T-helper 2 cell treated with Interferon-gamma antibody and Interleukin-4, amounts not matched to agents 100 ng/mL and 5 ng/mL, for 36 hours (primary cell): ENCODE measurements at regions not wholly inside any gene's neighbourhood (a gene's known extent, or its start where the extent isn't known, plus 50 kb on each side); places are given as distances from the start of the nearest gene placed in this dataset.

Experiments
- intact Hi-C: fragments of 100-400 bp; cut with micrococcal nuclease; formaldehyde crosslinking; loops from one replicate; pipeline ENCODE4 v1.15.1; 2023

DNA sequence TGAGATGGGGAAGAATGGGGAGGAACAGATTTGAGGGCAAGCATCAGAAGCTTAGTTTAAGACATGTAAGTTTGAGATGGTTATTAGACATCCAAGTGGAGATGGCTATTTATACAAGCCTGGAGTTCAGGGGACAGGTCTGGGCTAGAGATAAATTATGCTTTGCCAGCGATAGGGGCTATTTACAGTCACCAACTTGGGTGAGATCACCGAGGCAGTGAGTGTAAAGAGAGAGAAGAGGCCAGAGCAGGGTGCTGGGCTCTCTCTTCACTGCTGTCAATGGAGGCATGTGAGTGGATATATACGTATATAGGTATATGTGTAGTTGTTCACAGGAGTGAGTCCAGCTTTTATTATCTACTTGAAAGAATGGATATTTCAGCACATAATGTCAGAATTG, 81.0 kb downstream of the QPCT start:
- intact Hi-C loops: no loop called here

DNA sequence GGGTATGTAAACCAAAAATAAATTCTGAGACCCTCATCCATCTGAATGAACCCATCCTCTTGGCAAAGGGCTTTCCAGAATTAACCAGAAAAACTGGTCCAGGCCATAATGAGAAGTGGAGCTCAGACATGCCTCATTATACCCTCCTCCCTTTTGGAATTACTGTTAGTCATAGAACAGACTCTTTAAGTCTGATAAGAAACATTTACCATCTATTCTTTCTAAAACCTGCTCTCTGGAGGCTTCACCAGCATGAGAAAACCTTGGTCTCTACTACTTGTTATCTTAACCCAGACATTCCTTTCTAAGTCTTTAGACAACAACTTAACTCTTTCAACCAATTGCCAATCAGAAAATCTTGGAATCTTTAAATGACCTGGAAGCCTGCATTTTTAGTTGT, 82.8 kb downstream of the QPCT start:
- intact Hi-C loops: no loop called here

DNA sequence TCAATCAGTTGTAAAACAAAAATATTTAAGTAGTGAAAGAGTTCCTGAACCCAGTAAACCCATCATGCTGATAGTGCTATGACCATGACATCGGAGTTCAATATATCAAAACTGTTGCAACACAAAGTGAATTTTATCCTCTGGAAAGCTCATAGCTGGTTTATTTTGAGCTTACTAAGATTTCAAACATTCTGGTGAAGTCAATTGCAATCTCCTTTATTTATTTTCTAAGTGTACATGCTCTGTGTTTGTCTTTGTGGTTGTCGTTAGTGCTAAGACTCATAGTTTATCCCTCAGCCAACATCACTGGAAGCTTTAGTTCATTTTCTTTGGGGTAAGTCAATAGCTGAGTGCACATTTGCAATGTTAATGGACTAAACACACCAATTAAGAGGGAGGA, 91.9 kb downstream of the QPCT start:
- intact Hi-C loops: no loop called here

DNA sequence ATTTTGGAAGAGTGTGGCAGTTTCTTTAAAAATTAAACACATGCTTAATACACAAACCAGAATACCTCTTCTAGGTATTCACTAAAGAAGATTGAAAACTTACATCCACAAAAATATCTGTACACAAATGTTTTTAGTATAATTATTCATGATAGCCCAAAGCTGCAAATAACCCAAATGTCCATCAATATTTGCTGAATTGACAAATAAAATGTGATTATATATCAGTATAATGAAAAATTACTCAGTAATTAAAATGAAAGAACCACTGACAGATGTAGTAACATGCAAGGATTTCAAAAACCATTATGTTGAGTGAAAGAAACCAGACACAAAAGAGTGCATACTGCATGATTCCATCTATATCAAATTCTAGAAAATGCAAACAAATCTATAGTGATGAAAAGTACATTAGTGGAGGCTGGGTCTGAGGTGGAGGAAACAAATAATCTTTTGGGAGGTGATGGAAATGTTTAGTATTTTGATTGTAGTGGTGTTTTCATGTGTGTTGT, 94.8 kb downstream of the QPCT start:
- intact Hi-C loops: no loop called here

DNA sequence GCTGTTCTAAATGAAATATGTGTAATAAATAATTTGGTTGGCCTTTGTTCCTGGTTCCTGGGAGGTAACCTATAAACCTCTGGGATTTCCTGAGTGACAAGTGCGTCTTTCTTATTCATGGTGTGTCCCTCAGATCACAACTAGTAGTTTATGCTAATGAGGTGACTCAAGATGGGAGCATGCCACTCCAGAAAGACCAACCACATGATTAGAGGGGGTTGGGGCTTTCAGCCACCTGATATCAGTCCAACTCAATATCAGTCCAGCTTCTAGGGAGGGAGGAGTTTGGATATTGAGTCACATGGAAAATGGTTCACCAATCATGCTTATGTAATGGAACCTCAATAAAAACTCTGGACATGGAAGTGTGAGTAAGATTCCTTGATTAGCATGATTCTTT, 96.6 kb downstream of the QPCT start:
- intact Hi-C loops: no loop called here

DNA sequence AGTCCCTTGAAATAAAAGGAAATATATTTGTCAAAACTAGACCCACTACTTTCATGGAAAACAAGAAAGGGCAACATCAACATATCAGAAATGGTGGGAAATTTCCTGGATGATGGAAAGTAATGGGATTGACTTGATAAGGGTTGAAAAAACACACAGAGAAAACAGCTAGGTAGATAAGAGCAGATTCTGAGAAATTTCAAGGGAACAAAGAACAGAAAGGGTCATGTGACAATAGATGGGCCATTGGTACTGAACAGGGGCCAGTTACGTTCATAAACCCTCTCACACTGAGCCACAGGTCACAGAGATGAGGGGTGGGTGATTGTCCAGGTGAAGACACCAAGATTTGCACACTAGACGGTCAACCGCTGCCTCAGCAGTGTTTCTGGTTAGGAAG, 98.7 kb downstream of the QPCT start:
- intact Hi-C loops: no loop called here

DNA sequence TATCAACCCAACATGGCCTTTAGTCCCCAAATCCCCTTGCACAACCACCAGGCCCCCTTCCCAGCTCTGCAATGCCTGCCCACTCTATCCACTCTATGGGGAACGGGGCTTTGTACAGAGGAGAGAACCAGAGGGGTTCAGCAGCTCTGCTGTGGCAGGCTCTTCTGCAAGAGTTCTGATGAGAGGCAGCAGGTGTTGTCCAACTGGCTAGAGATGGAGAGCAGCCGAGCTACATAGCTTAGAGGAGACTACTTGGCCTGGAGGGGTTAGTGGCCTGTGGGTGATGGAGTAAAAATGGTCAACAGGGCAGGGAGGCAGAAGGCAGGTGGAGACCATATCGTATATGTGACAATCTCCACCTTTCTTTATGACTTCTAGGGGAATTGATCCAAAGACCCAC, 103.0 kb downstream of the QPCT start:
- intact Hi-C loops: no loop called here

DNA sequence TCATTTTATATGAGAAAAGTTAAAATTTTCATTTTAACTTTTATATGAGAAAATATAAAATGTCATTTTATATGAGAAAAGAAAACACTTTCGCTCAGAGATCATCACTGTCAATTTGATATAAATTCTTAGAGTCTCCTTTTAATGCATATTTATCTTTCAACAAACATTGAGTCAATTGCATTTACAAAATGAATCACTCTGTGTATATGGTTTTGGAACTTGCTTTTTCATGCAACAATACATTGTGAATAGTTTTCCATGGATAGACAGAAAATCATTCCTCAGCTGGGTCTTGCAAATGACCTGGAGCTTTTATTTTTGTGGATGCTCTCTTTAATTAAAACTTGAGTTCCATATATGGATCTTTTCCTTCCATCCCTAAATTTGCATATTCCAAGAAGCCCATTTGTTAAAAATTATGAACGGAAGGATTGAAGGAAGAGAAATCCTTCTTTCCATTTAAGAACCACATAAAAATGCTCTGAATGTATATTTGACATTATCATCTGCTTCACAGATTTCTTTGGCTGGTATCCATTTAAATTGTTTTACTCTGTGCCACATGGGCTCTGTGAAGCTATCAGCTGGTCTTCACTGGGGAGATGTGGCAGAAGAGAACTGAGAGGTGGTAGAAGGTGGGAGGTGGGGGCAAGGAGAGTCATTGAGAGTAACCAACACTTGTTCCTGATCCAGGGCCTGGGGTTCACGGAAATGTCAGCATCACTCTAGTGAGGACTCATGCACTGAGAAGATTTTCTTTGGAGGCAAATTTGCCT, 104.1 kb downstream of the QPCT start:
- intact Hi-C loops: no loop called here

DNA sequence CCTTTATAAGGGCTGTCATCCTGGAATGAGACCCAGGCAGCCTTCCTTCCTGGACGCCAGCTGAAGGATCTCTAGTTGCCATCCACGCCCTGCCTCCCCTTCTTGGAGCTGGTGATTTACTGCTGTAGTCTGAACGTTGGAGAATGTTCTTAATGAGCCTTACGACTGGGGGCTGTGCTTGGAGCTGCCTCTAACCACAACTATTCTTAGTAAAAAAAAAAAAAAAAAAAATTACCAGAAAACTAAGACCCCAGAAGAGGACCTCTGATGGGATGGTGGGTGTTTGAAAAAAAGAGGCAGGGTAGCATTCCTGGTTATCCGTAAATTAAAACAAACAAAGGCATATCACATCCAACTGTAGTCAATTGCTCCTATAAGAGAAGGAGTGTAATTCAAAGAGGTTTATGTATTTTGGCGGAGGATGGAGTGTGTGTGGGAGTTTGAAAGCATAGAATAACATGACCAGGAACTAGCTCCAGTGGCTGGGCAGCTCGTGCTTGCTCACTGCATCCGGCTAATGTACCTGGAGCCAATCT, 105.4 kb downstream of the QPCT start:
- intact Hi-C loops: no loop called here

DNA sequence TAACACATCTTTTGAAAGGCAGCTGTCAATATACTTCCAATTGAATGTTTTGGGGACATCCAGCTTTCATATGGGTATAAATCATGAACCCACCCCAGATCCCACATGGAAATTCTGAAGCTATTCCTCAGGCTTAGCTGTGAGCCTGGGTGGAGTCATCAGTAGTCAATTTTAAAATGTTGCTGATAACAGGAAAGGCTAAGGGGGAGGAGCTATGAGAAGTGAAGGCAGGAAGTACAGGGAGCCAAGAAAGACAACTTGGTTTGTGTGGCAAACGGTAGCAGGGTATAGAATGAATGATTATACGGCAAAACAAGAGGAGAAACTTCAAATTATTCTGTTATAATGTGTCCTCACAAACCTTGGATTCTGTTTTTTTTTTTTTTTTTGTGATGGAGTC, 108.6 kb downstream of the QPCT start:
- intact Hi-C loops: no loop called here

DNA sequence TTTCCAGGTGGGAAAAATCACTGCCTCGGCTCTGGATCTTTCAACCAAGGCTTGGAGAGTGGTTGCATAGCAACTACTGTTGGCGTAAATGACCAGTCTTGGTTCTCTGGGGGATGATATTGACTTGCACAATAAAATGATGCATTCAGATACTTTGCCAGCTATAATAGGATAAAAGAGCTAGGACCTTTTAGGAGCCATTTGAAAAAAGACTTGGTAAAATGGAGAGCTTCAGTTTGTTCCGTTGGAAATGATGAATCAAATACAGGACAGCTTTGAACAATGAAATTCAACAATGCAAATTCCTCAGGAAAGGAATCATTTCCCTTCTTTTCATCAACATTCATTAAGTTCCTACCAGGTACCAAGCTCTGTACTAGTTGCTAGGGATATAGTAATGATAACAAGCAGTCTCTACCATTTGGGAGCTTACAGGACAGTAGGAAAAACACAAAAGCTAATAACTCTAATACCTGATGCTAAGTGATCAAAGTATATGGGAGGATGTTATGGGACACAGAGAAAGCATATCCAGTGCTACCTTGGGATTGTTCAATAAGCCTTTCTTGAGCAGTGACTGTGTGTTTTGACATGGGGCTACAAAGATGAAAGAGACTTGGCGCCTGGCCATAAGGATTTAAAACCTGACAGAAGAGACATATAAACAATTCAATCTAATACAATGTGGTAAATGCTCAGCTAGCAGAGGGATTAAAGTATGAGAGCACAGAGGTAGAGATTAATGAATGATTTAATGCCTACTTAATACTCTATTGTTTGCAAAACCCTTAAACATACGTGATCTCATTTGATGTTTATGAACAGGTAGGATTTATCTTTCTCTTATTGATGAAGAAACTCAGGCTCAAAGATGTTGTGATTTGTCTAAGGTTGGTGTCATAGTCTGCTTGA, 110.7 kb downstream of the QPCT start:
- intact Hi-C loops: no loop called here

DNA sequence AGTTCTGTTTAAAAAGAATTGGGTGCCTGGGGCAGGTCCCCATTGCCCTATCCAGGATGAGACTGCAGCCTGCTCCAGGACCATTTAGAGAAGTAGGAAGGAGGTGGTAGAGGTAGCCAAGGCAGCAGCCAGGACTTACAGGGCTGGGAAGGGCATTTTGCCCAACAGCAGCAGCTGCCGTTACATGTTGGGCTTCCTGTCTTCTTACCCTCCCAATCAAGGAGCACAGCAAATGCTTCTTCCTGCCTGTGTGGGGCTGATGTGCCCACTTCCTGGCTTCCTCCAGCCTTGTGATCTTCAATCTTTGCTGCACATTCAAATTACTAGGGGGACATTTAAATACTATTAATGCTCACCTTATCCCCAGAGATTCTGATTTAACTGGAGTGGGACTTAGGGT, 112.0 kb downstream of the QPCT start:
- intact Hi-C loops: no loop called here

DNA sequence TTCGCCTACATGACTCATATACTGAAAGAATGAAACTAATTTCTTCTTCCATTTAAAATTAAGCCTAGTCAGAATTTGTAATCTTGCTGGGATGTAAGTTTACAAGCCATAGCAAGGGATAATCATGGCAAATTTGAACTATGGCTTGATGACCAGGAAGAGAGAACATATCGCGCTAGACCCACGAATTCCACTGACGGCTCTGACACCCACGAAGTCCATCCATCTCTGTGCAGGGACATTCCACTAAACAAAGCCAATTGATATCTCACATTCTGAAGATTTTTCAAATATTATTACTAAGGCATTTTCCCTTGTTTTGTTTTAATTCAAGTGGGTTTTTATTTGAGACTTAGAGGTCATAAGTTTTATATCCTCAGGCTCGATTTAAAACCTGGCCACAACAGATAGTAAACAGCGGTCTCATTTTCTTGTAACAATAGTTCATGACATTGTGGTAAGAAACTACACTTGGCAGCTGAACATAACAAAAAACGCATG, 113.0 kb downstream of the QPCT start:
- intact Hi-C loops: no loop called here

DNA sequence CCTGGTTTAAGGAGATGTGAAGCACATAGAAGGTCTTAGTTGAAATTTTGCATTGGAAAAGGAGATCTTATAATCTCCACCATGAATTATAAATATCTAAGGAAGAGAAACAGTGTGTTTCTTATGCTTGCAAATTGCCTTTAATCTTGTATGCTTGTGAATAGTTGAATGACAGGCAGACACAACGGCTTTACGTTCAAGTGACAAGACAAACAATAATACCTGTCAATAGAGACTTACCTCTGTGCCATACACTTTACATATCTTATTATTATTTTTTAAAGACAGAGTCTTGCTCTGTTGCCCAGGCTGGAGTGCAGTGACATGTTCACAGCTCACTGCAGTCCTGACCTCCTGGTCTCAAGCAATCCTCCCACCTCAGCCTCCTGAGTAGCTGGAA, 113.7 kb downstream of the QPCT start:
- intact Hi-C loops: no loop called here

DNA sequence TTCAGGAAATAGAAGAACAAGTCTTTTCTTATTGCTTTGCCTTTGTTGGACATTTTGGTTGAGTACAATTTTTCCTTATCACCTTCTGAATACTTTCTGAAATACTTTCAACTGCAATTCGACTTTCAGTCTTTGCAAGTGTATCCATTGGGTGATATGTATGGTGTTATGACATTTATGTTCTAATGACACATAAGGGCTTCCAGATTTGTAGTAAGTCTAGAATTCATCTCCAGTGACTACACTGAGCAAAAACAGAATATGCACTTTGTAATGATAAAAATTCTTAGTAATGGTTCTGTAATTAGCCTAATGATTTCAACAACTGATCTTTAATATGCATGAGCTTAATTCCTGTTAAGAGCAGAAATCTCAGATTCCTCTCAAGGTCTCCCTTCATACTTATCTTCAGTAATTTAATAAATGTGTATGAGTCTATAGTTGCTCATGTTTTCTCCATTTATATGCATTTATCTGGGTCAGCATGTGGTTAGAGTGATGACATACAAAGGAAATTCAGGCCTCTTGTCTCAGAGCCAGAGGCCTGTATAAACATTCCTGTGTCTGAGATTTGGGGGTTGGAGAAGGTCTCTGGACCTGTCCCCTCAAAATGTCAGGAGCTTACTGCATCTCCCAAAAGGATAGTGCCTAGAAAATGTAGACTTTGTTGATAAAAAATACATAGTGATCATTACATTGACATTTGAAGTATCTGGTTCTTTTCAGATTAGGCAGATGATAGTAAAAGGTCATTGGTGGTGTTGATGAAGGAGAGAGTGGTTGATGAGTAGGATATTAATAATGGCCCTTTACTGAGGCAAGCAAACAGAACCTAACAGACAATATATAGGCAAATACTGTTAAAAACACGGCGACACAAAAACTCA, 114.9 kb downstream of the QPCT start:
- intact Hi-C loops: no loop called here

DNA sequence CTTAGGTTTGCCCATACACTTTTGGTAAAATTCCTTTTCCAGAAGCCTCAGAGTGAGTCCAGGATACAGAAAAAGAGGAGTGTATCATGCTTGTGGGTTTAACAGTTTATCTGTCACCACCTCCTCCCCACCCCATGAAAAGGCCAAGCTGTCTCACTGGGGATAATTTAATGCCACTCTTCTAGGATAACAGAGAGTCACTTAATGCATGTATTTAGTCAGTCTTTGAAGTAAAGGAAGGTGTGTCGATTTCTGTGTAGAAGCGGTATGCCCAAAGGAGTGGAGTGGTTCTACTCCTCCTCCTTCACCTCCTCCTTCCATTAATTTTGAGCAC, 116.4 kb downstream of the QPCT start:
- intact Hi-C loops: no loop called here

DNA sequence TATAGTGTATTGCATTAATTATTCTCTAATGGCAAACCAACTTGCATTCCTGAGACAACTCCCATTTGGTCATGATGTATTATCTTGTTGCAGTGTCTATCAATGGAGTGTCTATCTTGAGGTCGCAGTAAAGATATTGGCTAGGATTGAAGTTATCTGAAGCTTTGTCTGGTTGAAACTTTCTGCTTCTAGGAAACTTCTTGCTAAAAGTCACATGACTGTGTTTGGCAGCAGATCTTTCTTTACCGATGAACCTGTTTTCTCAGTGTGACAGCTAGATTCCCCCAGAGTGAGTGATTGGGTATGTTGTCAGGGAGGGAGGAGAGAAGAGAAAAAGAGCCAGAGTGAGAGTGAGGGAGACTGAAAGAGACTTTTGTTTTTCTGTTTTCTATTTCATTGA, 119.6 kb downstream of the QPCT start:
- intact Hi-C loops: no loop called here

DNA sequence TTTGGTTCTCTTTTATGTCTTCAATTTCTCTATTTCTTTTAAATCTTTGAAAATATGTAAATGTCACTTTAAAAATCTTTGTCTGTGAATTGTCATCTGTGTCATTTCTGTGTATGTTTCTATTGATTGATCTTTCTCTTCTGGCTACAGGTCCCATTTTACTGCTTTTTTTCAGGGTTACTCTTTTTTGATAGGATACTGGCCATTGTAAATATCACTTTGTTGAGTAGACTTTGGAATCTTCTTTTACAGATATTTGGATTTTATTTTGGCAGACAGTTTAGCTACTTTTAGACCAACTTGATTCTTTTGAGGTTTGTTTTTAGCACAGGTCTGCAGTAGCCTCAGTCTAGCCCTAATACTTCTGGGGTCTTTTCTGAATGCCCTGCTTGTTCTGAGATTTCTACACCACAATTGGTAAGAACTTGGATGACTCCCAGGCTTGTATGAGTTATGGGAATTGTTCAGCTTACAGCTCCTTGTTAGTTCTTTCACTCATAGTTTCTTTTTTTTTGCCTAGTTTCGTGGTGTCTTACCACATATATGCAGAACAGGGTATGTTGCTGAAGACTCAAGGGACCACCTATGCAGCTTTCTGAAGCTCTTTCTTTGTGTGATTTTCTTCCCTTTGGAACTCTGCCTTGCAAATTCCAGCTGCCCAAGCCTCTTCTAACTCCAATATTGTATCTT, 122.2 kb downstream of the QPCT start:
- intact Hi-C loops: no loop called here

DNA sequence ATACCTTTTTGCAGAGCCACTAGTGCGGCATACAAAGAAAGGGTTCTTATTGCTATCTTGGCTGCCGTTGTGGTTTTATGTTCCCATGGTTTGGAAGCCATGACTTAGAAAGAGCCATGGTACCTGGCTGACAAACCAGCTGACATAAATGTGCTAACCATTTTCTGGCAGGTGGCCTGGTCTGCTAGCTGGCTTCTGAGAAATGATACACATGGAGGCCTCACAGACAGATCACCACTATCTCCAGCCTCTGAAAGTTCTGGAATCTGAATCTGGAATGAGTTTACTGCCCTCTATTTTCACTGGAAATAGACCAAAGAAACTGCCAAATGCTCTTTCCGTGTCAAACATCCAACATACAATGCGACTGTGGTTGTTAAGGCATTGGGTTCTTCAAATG, 123.7 kb downstream of the QPCT start:
- intact Hi-C loops: no loop called here

DNA sequence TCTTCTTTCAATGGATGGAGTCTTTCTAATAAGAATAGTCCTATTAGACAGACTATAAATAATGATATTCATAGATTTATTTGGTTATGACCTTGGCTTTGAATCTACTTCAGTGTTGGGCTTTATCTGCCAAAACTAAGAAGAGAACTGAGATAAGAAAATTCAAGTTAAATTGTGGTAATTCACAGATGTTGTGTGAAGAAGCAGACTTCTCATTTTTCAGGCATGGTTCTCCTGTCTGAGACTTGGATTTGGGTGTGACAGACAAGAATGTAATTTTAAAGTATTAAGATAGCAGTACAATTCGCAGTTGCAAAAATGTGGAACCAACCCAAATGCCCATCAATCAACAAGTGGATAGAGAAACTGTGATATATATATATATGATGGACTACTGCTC, 124.7 kb downstream of the QPCT start:
- intact Hi-C loops: no loop called here

DNA sequence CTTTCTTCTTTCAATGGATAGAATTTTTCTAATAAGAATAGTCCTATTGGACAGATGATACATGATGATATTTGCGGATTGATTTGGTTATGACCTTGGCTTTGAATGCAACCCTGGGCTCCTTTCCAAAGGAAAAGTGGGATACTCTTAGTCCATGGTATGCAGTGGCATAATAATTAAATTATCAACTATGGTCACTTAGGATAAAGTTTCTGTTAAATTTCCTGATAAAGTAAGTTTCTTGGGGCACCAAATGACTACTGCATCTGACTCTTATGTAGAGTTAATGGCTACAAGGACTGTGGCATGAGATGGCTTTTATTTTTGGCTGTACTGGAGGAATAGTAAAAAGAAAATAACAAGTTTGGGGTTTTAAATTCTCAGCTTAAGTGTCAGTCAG, 126.7 kb downstream of the QPCT start:
- intact Hi-C loops: no loop called here
